Neural crest cell (in vitro differentiated cells): ENCODE measurements at regions not wholly inside any gene's neighbourhood (a gene's known extent, or its start where the extent isn't known, plus 50 kb on each side); places are given as distances from the start of the nearest gene placed in this dataset.
"Not testable (repeated sequence)": the region's sequence is repeated elsewhere in the genome, so short reads cannot be mapped to it uniquely, and the experiment has no call there.

Source experiments
- DNase-seq: peaks from one replicate; pipeline ENCODE4 v3.0.0; 2021; ENCODE audit warnings: low read depth, mixed read lengths, low spot score
- H3K27ac Mint-ChIP-seq: one replicate; pipeline ENCODE4 v1.8.0; 2021; ENCODE audit warnings: mild to moderate bottlenecking, mixed read lengths; ENCODE audit not compliant: unreplicated experiment
- H3K27me3 Mint-ChIP-seq: 2 replicates; pipeline ENCODE4 v1.8.0; 2021; ENCODE audit warnings: low read depth, mild to moderate bottlenecking, mixed read lengths
- H3K36me3 Mint-ChIP-seq: 2 replicates; pipeline ENCODE4 v1.8.0; 2021; ENCODE audit warnings: low read depth, mild to moderate bottlenecking, mixed read lengths
- H3K4me1 Mint-ChIP-seq: 2 replicates; pipeline ENCODE4 v1.8.0; 2021; ENCODE audit warnings: mixed read lengths
- H3K4me3 Mint-ChIP-seq: one replicate; pipeline ENCODE4 v1.8.0; 2021; ENCODE audit warnings: mild to moderate bottlenecking, mixed read lengths
- H3K9me3 Mint-ChIP-seq: 2 replicates; pipeline ENCODE4 v1.8.0; 2021; ENCODE audit warnings: mixed read lengths
- TF ChIP-seq, protein P1 (sequence below): fragments of 200-600 bp; sonication (generic); conservative IDR thresholded peaks from 2 replicates; pipeline ENCODE4 v1.5.0; 2021; ENCODE audit warnings: antibody characterized with exemption, mild to moderate bottlenecking

DNA sequence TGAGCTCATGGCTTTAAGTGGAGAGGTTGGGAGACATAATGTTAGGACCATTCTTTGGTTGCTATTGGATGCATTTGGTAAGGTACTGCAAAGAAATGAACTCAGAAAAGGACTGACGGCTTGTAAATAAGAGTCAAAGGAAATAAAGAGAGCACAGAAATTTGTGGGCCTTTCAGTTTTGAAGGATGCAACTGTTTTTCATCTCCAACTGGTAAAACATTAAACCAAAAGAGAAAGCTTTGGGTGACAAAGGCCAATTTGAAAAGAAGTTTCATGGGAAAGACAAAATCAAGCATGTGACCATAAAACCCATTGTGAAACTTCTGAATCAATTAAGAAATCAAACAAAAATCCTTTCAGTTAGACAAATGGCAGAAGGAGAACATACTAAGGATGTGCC is 77.8 kb upstream of the SPOPL start:
- TF ChIP-seq, protein P1, sequence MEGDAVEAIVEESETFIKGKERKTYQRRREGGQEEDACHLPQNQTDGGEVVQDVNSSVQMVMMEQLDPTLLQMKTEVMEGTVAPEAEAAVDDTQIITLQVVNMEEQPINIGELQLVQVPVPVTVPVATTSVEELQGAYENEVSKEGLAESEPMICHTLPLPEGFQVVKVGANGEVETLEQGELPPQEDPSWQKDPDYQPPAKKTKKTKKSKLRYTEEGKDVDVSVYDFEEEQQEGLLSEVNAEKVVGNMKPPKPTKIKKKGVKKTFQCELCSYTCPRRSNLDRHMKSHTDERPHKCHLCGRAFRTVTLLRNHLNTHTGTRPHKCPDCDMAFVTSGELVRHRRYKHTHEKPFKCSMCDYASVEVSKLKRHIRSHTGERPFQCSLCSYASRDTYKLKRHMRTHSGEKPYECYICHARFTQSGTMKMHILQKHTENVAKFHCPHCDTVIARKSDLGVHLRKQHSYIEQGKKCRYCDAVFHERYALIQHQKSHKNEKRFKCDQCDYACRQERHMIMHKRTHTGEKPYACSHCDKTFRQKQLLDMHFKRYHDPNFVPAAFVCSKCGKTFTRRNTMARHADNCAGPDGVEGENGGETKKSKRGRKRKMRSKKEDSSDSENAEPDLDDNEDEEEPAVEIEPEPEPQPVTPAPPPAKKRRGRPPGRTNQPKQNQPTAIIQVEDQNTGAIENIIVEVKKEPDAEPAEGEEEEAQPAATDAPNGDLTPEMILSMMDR: no peak
- H3K9me3 Mint-ChIP-seq: peaks cover 19% of the 10 kb centered on the region
- no peak for DNase-seq
- H3K36me3 Mint-ChIP-seq: peaks cover 11% of the 10 kb centered on the region
- no peak overlapping the region for H3K27ac Mint-ChIP-seq
- H3K27me3 Mint-ChIP-seq: no peaks in the 10 kb centered on the region
- no peak overlapping the region for H3K4me3 Mint-ChIP-seq
- H3K4me1 Mint-ChIP-seq: peaks cover 5% of the 10 kb centered on the region

DNA sequence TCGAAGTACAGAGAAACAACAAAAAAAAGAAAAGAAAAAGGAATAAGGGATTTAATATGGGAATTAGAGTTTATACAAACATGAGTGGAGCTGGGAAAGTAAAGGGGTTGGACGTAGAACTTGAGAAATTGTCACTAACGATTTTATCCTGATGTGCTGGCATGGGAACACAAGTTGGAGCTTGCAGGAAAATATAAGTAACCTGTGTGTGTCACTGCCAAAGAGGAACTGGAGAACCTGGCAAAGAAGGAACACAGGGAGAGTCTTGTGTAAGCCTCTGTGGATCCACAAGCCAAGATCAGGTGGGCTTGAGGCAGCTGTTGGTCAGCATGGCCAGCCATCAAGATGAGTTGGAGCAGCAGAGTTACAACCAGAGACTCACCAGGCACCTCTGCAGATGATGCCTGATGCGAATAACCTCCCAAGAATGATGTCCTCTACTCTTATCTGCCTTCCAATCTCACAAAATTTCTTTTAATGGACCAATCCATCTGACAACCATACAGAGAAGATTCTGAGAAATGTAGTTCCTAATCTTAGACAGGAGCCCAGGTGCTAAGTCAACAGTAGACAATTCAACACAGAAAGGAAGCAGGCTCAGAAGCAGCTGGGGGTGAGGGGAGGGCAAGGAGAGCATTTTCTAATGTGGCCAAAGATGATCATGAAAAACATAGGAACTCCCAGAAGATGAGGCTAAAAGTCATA is 77.0 kb upstream of the SPOPL start:
- H3K4me1 Mint-ChIP-seq: peaks cover 5% of the 10 kb centered on the region
- peaks cover 20% of the 10 kb centered on the region for H3K9me3 Mint-ChIP-seq
- no peak for DNase-seq
- no peaks in the 10 kb centered on the region for H3K27me3 Mint-ChIP-seq
- no peak overlapping the region for H3K4me3 Mint-ChIP-seq
- TF ChIP-seq, protein P1: no peak
- peaks cover 11% of the 10 kb centered on the region for H3K36me3 Mint-ChIP-seq
- no peak overlapping the region for H3K27ac Mint-ChIP-seq

DNA sequence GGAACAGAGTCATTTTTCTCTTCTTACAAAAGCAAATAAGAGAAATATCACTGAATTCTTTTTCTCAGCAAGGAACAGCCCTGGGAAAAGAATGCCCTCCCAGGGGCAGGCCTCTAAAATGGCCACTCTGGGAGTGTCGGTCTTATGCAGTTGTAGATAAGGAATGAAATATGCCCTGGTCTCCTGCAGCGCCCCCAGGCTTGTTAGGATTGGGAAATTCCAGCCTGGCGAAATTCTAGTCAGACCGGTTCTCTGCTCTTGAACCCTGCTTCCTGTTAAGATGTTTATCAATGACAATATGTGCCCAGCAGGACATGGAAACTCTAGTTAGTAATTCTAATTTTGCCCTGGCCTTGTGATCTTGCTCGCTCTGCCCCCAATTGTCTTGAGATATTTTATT is 75.5 kb upstream of the SPOPL start:
- Mint-ChIP-seq H3K36me3 (peaks cover 11% of the 10 kb centered on the region), H3K9me3 (peaks cover 20% of the 10 kb centered on the region)
- not testable (repeated sequence) for H3K27me3 Mint-ChIP-seq, DNase-seq, H3K4me1 Mint-ChIP-seq, H3K27ac Mint-ChIP-seq, H3K4me3 Mint-ChIP-seq

DNA sequence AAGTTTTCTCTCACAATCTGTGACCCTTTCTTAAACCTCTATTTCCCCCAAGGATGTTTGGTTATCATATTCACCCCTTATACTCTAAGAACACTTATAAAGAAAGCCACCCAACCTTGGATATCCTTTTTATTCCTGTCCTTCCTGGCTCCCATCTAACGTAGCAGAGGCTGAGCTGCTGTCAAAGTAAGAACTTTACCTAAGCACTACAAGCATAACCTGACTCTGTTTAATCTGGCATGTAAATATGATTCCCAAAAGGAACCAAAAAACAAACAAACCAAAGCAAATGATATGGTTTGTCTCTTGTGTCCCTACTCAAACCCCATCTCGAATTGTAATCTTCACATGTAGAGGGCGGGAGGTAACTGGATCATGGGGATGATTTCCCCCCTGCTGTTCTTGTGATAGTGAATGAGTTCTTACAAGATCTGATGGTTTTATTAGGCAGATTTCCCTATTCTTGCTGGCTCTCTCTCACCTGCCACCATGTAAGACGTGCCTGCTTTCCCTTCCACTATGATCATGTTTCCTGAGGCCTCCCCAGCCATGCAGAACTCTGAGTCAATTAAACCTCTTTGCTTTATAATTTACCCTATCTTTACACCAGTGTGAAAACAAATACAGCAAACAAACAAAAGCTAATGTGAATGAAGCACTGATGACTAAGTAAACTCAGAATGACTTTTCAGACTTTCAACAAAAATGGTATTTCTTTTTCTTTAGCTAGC is 72.7 kb upstream of the SPOPL start:
- Mint-ChIP-seq H3K9me3 (peaks cover 20% of the 10 kb centered on the region), H3K27ac (no peak overlapping the region), H3K36me3 (peaks cover 11% of the 10 kb centered on the region), H3K27me3 (no peaks in the 10 kb centered on the region), H3K4me1 (no peaks in the 10 kb centered on the region), H3K4me3 (no peak overlapping the region)
- TF ChIP-seq, protein P1: no peak
- DNase-seq: no peak

DNA sequence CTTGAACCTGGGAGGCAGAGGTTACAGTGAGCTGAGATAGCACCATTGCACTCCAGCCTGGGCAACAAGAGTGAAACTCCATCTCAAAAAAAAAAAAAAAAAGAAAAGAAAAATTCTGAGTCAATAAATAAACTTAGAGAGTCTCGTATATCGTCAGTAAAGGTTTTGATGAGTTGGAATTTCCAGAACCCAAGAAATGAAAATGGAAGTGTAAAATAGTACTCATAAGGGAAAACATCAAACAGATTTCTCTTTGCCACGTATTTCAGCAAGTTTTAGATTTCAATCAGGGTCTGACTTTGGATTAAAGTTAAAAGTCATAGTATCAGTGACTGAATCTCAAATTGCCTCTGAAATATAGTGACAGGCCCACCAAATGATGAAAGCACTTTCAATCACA is 71.4 kb upstream of the SPOPL start:
- TF ChIP-seq, protein P1: no peak
- DNase-seq: no peak
- Mint-ChIP-seq H3K27ac (no peak overlapping the region), H3K9me3 (peaks cover 16% of the 10 kb centered on the region), H3K4me3 (no peak overlapping the region), H3K27me3 (no peaks in the 10 kb centered on the region), H3K4me1 (no peaks in the 10 kb centered on the region), H3K36me3 (peaks cover 8% of the 10 kb centered on the region)

DNA sequence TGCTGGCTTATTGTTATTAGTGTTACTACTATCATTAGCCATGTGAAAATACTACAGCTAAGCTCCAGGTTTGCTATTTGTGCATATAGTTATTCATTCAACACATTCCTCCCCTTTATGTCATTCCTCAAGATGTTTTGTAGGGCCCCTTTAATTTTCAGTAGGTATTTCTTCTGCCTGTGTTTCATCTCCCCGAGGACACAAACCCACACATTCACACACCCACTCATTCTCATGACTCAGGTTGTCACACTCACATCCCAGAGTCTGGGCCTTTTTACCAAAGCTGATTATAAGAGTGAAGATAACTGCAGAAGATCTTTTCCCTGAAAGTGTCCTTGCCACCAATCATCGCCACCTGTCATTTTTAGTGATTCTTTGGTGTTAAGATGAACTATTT is 68.6 kb upstream of the SPOPL start:
- Mint-ChIP-seq H3K36me3 (no peaks in the 10 kb centered on the region), H3K27me3 (no peaks in the 10 kb centered on the region), H3K4me3 (no peak overlapping the region), H3K9me3 (peaks cover 3% of the 10 kb centered on the region), H3K27ac (no peak overlapping the region), H3K4me1 (no peaks in the 10 kb centered on the region)
- DNase-seq: no peak
- TF ChIP-seq, protein P1: no peak
